Stimulated activated CD8-positive, alpha-beta memory T cell treated with anti-CD3 and anti-CD28 coated beads, Interleukin-7, amount 100 ng/mL, for 1 hour (primary cell): ENCODE measurements at regions not wholly inside any gene's neighbourhood (a gene's known extent, or its start where the extent isn't known, plus 50 kb on each side); places are given as distances from the start of the nearest gene placed in this dataset.
"Not testable (repeated sequence)": the region's sequence is repeated elsewhere in the genome, so short reads cannot be mapped to it uniquely, and the experiment has no call there.

Experiments used
- DNase-seq, 2 donors: peaks; one replicate each; pipeline ENCODE4 v3.0.0-alpha.2; 2020; ENCODE audit warnings: low read depth in 2 of 2

GRCh38 chr14:89660625-89661233 lies 243.7 kb upstream of the FOXN3 start:
- not testable (repeated sequence) for DNase-seq

GRCh38 chr14:89660166-89660565 lies 243.1 kb upstream of the FOXN3 start:
- no peak for DNase-seq

GRCh38 chr14:89658977-89659670 lies 242.1 kb upstream of the FOXN3 start:
- no peak for DNase-seq

GRCh38 chr14:89657014-89657413 lies 240.0 kb upstream of the FOXN3 start:
- DNase-seq, result no peak

DNA sequence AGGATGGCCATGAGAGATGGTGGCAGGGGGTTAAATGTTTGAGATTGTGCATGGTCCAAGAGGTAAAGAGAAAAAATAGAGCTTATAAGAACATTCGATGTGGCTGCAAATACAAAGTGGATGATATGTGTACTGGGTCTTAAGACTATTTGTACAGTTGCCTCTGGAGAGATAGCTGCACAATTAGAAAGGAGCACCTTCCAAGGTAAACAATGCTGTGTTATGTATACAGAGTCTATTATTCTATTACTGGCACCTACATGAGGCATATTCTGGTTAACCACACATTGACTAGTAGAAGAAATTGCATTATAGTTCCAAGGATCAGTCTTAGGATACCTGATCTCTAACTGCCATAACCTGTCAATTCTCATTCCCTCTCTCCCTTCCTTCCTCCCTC lies 238.0 kb upstream of the FOXN3 start:
- DNase-seq, result no peak

- DNase-seq, result no peak
These were observed 235.3 kb upstream of the FOXN3 start for GRCh38 chr14:89652352-89652751.

GRCh38 chr14:89651805-89652204 lies 234.8 kb upstream of the FOXN3 start:
- no peak for DNase-seq

DNA sequence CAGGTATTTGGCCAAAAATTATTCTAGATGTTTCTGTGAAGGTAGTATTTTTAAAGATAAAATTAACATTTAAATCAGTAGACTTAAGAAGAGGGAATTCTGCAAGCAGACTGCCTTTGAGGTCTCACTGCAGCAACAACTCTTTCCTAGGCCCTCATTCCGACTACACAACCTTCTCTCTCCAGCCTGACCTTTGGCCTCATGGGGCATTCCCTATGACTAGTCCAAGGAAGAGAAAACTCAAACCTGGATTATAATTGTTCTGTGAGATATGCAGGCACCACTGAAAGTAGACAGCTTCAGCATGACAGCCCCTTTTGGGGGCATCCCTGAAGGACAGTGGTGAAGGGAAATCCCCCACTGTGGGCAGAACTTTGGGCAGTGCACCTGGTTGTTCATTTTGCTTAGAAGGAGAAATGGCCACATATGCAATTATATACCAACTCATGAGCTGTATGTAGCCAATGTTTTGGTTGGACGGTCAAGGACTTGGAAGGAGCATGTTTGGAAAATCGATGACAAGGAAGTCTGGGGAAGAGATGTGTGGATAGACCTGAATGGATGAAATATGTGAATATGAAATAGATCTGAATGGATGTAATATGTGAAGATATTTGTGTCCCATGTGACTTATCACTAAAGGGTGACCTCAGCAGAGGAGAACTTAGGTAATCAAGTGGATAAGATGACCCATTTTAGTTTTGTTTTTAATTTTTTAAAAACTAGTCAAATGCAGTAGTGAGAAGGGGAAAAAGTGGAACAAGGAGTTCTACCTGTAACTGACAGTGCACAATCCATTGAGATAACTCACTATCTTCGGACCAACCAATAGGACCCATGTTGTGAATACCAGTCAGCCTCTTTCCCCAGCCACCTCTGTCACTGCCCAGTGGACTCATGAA lies 233.3 kb upstream of the FOXN3 start:
- no peak for DNase-seq

DNA sequence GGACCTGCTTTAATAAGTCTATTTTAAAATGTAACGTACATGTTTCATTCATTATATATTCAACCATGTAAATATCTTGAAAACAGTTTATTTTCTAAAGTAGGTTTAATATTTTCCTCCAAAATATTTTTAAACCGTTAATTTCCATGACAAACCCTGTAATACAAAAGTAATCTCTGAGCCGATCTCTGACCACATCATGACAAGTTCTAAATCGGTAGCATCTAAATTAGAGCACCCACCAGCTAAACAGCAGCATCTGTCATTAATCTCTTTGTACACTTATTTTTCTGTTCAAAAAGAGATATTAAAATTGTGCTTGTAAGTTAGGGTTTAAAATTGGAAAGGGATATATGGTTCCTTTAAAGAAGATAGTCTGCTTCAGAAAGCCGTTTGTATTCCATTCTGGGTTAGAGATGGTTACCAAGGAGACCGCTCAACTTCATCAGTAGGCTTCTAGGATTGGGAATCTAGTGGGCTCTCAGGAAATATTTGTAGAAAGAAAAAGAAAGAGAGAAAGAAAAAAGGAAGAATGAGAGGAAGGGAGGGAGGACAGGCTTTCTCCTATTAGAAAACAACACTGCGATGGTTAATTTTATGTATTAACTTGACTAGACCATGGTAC lies 232.5 kb upstream of the FOXN3 start:
- DNase-seq, result no peak

GRCh38 chr14:89648924-89649323 lies 231.9 kb upstream of the FOXN3 start:
- no peak for DNase-seq

GRCh38 chr14:89648510-89648909 lies 231.5 kb upstream of the FOXN3 start:
- DNase-seq, result no peak

DNA sequence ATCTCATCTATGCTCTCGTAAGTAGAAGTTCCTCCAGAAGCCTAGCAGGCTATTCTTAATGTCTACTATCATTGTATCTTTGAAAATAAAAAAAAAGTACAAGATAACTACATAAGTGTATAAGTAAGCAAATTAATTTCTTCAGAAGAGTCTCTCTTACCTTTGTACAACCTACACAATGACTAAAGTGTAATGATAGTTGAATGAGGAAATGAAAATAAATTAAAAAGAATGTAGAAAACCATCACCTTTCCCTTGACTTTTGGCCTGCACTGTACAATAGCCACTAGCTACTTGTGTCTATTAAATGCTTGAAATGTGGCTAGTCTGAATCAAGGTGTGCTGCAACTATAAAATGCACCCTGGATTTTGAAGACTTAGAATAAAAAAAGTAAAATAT lies 229.9 kb upstream of the FOXN3 start:
- no peak for DNase-seq

DNA sequence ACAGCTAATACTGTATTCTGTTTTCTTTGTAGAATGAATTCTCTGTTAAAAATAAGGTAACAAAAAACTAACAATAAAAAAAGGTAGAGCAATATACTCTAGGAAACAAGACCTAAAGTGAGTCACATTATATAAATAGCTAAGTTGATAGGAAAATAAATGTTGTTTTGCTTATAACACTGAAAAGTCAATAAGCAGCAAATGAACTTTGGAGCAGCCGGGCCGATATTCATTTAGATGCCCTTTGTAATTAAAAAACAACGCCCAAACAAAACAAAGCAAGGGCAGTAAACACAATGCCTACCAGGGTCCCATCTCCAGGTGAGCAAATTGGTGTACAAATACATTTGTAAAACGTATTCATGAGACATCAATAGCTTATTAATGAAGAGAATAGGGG lies 227.6 kb upstream of the FOXN3 start:
- no peak for DNase-seq

DNA sequence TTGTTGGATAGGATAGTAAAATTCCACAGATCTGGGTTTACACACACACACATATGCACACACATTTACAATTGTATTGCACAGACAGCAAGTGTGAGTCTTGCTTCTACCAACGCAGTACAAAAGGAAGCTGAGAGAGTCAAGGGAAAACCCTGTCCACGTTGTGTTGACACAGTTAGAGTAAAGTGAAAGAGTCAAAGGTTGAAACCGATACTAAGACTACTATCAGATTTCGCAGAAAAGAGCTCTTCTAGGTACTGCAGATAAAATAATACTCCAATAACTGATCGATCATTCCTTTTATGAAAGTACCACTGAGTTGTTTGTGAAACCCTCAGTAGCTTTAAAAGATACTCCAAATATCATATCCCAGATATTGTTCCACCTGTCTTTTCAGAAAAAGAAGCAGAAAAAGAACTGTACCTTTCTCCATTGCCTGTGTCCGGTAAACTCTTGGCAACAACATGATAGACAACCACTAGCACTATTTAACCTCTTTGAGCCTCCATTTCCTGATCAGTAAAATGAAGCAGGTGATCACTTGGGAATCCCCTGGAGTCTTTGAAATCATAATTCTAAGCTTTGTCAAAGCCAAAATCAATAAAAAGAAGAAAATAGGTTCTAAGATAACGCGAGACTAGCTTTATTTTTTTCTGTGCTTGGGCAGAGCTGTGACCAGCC lies 224.6 kb upstream of the FOXN3 start:
- DNase-seq, result no peak

- no peak for DNase-seq
These were observed 223.1 kb upstream of the FOXN3 start for GRCh38 chr14:89640141-89640540.

- no peak for DNase-seq
These were observed 222.7 kb upstream of the FOXN3 start for GRCh38 chr14:89639687-89640086.

DNA sequence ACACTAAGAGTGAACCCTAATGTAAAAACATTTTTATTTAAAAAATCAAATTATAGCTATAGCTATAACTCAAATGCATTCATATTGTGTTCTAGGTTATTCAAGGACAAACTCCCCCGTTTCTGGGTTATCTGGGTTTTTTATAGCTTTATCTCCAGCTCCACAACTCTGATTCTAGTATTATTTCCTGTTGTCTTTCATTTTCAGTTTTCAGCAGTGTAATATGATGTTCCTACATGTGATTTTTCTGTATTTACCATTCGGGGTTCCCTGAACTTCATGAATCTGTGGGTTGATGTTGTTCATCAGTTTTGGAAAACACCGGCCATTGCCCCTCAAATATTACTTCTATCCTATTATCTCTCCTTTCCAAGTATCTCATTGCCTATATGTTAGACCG lies 221.9 kb upstream of the FOXN3 start:
- no peak for DNase-seq

DNA sequence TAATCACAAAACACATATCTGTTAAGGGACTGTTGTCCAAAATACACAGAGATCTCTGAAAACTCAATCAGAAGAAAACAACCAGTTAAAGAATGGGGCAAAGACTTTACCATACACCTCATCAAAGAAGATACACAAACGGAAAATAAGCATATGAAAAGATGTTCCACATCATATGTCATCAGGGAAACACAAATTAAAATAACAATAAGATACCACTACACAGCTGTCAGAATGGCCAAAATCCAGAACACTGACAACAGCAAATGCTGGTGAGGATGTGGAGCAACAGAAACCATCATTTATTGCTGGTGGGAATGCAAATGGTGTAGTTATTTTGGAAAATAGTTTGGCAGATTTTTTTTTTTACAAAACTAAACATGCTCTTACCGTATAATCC lies 220.5 kb upstream of the FOXN3 start:
- no peak for DNase-seq

DNA sequence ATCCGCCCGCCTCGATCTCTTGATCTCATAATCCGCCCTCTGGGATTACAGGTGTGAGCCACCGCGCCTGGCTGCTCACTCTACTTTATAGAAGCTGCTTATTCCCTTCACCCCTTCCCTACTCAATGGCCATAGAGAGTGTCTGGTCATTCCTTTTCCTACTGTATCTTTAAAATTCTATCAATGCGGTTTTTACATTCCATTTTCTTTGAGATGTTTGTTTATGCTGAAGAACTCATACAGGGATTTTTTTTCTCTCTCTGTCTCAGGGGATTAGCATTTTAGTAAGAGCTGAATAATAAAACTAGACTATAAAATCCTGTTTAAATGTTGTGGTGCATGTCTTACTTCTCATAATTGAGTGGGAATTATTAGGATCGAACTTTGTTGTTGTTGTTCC lies 218.6 kb upstream of the FOXN3 start:
- no peak for DNase-seq

DNA sequence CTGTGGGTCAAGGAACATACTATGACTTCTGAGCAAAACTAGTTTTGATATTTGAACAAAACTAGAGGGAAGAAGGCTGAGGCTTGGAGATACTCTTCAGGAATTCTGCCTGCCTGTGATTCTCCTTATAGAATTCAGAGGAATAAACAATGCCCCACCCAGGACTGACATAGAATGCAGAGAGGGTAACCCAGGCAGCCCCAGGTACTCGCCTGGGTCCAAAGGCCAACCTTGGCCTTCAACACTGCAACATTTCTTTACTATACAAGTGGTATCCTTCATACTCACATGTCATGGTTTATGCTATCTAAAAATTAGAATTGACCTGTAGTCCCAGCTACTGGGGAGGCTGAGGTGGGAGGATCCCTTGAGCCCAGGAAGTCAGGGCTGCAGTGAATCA lies 217.0 kb upstream of the FOXN3 start:
- no peak for DNase-seq

DNA sequence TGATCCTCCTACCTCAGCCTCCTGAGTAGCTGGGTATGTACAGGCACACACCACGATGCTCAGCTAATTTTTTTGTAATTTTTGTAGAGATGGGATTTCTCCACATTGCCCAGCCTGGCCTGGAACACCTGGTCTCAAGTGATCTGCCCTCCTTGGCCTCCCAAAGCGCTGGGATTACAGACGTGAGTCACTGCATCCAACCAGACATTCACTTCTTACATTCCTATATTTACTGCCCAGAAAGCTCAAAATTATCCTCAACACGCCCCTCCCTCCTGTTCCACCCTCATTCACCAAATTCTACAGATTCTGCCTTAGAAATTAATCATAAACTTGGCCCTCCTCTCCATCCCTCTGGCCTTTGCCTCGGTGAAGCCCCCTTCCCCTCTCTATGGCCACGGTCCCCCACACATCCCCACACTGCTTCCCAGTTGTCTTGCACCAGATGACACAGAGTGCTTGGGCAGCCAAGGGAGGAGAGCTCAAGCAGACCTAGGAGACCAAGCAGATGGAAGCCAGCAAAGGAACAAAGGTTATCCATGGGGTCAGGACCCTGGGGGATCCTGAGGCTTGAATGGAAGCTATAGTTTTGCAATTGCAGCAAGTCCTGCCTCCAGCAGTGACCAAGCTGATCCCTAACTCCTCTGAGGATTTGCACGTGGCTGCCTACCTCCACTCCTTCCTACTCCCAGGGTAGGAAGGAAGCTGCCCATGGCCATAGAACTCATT lies 213.2 kb upstream of the FOXN3 start:
- no peak for DNase-seq
